Ishikawa (cell line): ENCODE measurements at regions not wholly inside any gene's neighbourhood (a gene's known extent, or its start where the extent isn't known, plus 50 kb on each side); places are given as distances from the start of the nearest gene placed in this dataset.

Experiments
- CEBPB ChIP-seq: IDR thresholded peaks from 2 replicates; pipeline ENCODE4 v1.6.1; 2012
- CREB1 ChIP-seq: IDR thresholded peaks from 2 replicates; pipeline ENCODE4 v1.6.1; 2012; ENCODE audit warnings: low read depth
- EGR1 ChIP-seq: IDR thresholded peaks from 2 replicates; pipeline ENCODE4 v1.6.1; 2012
- EP300 ChIP-seq: IDR thresholded peaks from 2 replicates; pipeline ENCODE4 v1.6.1; 2012; ENCODE audit warnings: borderline replicate concordance
- FOXM1 ChIP-seq: IDR thresholded peaks from 2 replicates; pipeline ENCODE4 v1.6.1; 2012; ENCODE audit warnings: low read depth, borderline replicate concordance
- NFIC ChIP-seq: IDR thresholded peaks from 2 replicates; pipeline ENCODE4 v1.6.1; 2012
- RAD21 ChIP-seq: IDR thresholded peaks from 2 replicates; pipeline ENCODE4 v1.6.1; 2012; ENCODE audit warnings: low read depth
- TAF1 ChIP-seq: IDR thresholded peaks from 2 replicates; pipeline ENCODE4 v1.6.1; 2012; ENCODE audit warnings: low read depth, mild to moderate bottlenecking
- TCF12 ChIP-seq: IDR thresholded peaks from 2 replicates; pipeline ENCODE4 v1.6.1; 2012; ENCODE audit warnings: low read depth
- TEAD4 ChIP-seq: IDR thresholded peaks from 2 replicates; pipeline ENCODE4 v1.6.1; 2012
- YY1 ChIP-seq: IDR thresholded peaks from 2 replicates; pipeline ENCODE4 v1.6.1; 2012; ENCODE audit warnings: low read depth
- ZBTB7A ChIP-seq: IDR thresholded peaks from 2 replicates; pipeline ENCODE4 v1.6.1; 2012; ENCODE audit warnings: low read depth
- TF ChIP-seq, protein P1 (sequence below): IDR thresholded peaks from 2 replicates; pipeline ENCODE4 v1.6.1; 2012
- TF ChIP-seq, protein P2 (sequence below): IDR thresholded peaks from 2 replicates; pipeline ENCODE4 v1.6.1; 2012; ENCODE audit warnings: low read depth, mild to moderate bottlenecking
- TF ChIP-seq, protein P3 (sequence below): IDR thresholded peaks from 2 replicates; pipeline ENCODE4 v1.6.1; 2012

DNA sequence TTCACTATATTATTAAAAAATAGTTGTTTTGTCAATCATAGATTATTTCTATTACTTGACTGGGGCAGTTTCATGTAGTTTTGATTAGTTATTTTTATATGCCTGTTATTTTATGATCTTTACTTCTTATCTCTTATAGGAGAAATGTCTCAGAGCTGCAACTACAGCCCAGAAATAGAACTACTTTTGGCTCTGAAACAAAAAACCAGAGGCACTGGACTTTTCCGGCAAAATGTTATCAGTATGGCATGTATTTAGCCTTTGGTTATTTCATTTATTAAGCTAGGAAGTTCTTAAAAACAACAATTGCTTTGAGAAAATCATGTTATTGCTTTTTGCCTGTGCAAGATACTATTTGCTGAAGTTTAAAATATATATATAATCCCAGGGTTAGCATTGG is 566.5 kb downstream of the ANKRD50 start:
- no peak for TF ChIP-seq CEBPB
- TF ChIP-seq, protein P1, sequence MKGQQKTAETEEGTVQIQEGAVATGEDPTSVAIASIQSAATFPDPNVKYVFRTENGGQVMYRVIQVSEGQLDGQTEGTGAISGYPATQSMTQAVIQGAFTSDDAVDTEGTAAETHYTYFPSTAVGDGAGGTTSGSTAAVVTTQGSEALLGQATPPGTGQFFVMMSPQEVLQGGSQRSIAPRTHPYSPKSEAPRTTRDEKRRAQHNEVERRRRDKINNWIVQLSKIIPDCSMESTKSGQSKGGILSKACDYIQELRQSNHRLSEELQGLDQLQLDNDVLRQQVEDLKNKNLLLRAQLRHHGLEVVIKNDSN, result no peak
- TF ChIP-seq NFIC, result no peak
- TF ChIP-seq TEAD4, result no peak
- no peak for TF ChIP-seq CREB1
- TF ChIP-seq FOXM1, result no peak

DNA sequence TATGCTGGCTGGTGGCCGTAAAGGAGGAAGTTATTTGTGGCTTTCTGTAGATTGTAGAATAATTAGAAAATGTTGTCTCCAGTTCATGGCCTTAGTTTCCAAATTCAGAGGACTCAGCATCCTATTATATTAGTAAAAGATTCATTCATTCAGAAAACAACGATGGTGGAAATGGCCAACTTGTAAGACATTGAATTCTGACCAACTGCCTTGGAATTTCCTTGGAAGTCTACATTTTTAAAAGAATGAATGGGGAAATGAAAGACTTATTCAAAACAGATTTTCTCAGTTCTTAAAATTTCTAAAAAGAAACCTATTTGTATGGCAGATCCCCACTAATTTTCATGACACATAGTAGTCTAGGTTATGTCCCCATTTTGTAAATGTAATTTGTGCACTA is 561.5 kb downstream of the ANKRD50 start:
- no peak for TF ChIP-seq RAD21
- no peak for TF ChIP-seq CREB1
- TF ChIP-seq TAF1, result no peak
- TF ChIP-seq ZBTB7A, result no peak
- TF ChIP-seq FOXM1, result no peak
- TF ChIP-seq YY1, result no peak

DNA sequence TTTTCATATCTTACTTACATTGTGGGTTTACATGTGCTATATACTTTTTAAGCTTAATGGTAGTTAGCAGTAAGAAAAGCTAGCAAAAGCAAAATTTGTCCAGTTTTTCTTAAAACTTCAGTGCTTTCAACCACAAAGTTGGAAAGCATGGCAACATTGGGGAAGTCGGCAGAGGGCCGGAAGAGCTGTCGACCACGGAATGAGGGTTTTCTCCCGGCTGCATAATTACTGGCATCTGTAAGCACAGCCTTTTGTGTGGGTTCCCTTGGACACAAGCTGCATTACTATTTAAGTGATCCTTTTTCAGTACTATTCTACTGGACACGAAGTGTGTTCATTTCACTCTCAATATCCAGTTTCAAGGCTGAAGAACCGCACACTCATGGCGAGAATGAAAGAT is 560.4 kb downstream of the ANKRD50 start:
- no peak for TF ChIP-seq ZBTB7A

DNA sequence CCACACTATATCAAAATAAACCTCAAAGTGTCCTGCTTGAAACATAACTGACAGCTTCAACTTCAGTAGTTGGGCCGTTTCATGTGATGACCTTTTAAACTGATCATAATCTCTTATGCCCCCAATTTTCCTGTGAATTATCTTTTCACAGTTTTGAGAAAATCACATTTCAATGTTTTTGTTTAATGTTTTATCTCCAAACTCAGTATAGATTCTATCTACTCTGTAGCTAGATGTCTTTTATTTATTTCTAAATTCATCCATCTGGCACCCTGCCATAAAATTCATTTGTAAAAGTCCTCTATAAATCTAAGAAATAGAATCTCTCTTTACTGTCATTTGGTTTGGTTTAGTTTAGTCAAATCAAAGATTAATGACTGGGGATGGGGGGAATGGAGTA is 557.3 kb downstream of the ANKRD50 start:
- TF ChIP-seq TAF1 (no peak), TEAD4 (no peak), EGR1 (no peak), NFIC (no peak), CREB1 (no peak), RAD21 (no peak), CEBPB (no peak), FOXM1 (no peak), EP300 (no peak), YY1 (no peak), TCF12 (no peak), ZBTB7A (no peak)
- TF ChIP-seq, protein P2, sequence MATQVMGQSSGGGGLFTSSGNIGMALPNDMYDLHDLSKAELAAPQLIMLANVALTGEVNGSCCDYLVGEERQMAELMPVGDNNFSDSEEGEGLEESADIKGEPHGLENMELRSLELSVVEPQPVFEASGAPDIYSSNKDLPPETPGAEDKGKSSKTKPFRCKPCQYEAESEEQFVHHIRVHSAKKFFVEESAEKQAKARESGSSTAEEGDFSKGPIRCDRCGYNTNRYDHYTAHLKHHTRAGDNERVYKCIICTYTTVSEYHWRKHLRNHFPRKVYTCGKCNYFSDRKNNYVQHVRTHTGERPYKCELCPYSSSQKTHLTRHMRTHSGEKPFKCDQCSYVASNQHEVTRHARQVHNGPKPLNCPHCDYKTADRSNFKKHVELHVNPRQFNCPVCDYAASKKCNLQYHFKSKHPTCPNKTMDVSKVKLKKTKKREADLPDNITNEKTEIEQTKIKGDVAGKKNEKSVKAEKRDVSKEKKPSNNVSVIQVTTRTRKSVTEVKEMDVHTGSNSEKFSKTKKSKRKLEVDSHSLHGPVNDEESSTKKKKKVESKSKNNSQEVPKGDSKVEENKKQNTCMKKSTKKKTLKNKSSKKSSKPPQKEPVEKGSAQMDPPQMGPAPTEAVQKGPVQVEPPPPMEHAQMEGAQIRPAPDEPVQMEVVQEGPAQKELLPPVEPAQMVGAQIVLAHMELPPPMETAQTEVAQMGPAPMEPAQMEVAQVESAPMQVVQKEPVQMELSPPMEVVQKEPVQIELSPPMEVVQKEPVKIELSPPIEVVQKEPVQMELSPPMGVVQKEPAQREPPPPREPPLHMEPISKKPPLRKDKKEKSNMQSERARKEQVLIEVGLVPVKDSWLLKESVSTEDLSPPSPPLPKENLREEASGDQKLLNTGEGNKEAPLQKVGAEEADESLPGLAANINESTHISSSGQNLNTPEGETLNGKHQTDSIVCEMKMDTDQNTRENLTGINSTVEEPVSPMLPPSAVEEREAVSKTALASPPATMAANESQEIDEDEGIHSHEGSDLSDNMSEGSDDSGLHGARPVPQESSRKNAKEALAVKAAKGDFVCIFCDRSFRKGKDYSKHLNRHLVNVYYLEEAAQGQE, result no peak
- TF ChIP-seq, protein P1, result no peak
- TF ChIP-seq, protein P3, sequence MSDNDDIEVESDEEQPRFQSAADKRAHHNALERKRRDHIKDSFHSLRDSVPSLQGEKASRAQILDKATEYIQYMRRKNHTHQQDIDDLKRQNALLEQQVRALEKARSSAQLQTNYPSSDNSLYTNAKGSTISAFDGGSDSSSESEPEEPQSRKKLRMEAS, result no peak

DNA sequence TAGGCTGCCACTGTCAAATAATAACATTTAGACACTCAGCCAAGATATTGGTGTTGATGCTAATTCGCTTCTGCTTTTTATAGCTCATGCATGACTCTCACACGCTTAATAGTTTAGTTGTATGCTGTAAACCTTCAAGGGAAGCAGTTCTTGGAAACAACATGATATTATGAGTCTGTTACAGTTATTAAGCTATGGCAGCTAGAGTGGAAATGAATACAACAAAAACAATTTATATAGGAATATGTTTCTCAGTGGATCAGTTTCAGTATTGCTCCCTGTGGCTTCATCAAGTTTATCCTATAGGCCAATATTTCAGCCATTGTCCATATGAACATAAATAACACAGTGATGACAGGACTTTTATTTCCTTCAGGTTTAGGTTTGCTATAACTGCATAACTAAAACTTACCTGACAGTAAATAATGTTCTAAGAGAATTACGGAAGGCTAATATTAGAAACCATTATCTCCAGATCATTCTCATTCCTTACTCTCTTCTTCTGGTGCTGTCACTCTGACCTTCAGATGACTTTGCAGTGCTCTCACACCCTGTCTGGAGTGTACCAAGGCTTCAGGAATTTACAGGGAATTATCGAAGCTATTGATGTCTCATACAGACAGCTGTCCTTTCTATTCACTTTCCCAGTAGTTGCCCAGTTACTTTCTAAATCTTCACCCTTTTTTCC is 555.0 kb downstream of the ANKRD50 start:
- TF ChIP-seq, protein P3, result no peak
- TF ChIP-seq CEBPB (no peak), EP300 (no peak), ZBTB7A (no peak), TEAD4 (no peak), CREB1 (no peak), NFIC (no peak), TAF1 (no peak), YY1 (no peak), RAD21 (no peak), EGR1 (no peak), FOXM1 (no peak), TCF12 (no peak)
- TF ChIP-seq, protein P2, result no peak
- TF ChIP-seq, protein P1, result no peak

DNA sequence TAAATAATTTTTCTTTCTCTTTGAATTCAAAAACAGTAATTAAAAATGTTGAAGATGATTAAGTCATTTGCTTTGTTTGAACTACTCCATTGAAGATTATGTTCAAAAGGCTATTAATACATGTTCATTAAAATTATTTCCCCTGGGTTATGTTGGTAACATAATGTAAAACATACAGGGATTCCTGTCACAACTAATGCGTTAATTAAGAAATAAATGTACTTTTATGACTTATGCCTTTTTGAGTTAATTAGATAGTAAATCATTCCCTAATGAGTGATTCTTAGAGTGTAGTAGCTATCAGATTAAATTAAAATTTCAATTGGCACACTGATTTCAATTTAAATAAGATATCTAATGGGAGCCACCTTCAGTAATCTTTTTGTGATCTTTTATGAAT is 549.1 kb downstream of the ANKRD50 start:
- TF ChIP-seq TAF1 (no peak), FOXM1 (no peak), EGR1 (no peak), TEAD4 (no peak)

DNA sequence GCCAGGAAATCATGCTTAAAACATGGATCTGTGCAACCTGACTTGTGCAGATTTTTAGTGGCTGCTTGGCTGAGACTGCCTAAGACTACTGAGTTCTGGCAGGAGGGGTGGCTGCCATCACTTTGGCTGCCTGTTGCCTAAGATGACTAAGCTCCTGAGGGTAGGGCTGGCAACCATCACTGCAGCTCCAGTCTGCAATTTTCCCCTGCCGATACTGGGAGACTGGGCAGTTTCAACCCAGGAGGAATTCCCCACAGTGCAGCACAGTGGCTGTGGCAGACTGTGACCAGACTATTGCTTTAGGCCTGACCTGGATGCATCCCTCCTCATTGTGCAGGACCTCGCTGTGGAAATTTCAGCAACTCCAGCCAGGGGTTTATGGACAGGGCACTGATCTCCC is 544.9 kb downstream of the ANKRD50 start:
- no peak for TF ChIP-seq FOXM1
- TF ChIP-seq CREB1, result no peak
- TF ChIP-seq, protein P2, result no peak
- TF ChIP-seq RAD21, result no peak
- TF ChIP-seq NFIC, result no peak
- no peak for TF ChIP-seq YY1
- no peak for TF ChIP-seq EGR1
- TF ChIP-seq, protein P1, result no peak
- no peak for TF ChIP-seq TAF1
- TF ChIP-seq ZBTB7A, result no peak
- no peak for TF ChIP-seq TEAD4
- TF ChIP-seq CEBPB, result no peak
- TF ChIP-seq, protein P3, result no peak
- TF ChIP-seq TCF12, result no peak
- no peak for TF ChIP-seq EP300
